IgD-negative memory B cell (primary cell): ENCODE measurements at regions not wholly inside any gene's neighbourhood (a gene's known extent, or its start where the extent isn't known, plus 50 kb on each side); places are given as distances from the start of the nearest gene placed in this dataset.

Source experiments
- H3K27ac Mint-ChIP-seq, 3 donors: one replicate each; pipeline ENCODE4 v1.8.0; 2020 to 2022; ENCODE audit warnings: mild to moderate bottlenecking in 3 of 3, mixed read lengths in 3 of 3, moderate library complexity in 1 of 3
- H3K27me3 Mint-ChIP-seq: one replicate; pipeline ENCODE4 v1.8.0; 2021; ENCODE audit warnings: mixed read lengths
- H3K36me3 Mint-ChIP-seq: one replicate; pipeline ENCODE4 v1.8.0; 2020; ENCODE audit warnings: mild to moderate bottlenecking, mixed read lengths
- H3K4me1 Mint-ChIP-seq, 3 donors: one replicate each; pipeline ENCODE4 v1.8.0; 2020 to 2022; ENCODE audit warnings: mixed read lengths in 3 of 3, mild to moderate bottlenecking in 1 of 3
- H3K4me3 Mint-ChIP-seq, 4 donors: one replicate each; pipeline ENCODE4 v1.8.0; 2020 to 2022; ENCODE audit warnings: mild to moderate bottlenecking in 4 of 4, mixed read lengths in 4 of 4, moderate library complexity in 3 of 4
- H3K9me3 Mint-ChIP-seq, 3 donors: one replicate each; pipeline ENCODE4 v1.8.0; 2020 to 2021; ENCODE audit warnings: mixed read lengths in 3 of 3, mild to moderate bottlenecking in 1 of 3

- no peaks in the 10 kb centered on the region for H3K4me1 Mint-ChIP-seq
- H3K27me3 Mint-ChIP-seq: no peaks in the 10 kb centered on the region
- H3K4me3 Mint-ChIP-seq: no peak overlapping the region
- H3K9me3 Mint-ChIP-seq: peaks cover 3 to 8% (median 4%) of the 10 kb centered on the region in 3 donors
- H3K27ac Mint-ChIP-seq: no peak overlapping the region
- H3K36me3 Mint-ChIP-seq: no peaks in the 10 kb centered on the region
Observed at GRCh38 chr6:165229216-165229615, 80.2 kb downstream of the C6orf118 start.

GRCh38 chr6:165227644-165228329, 81.6 kb downstream of the C6orf118 start:
- Mint-ChIP-seq H3K9me3 (peaks cover 3 to 8% (median 4%) of the 10 kb centered on the region in 3 donors), H3K4me1 (no peaks in the 10 kb centered on the region), H3K36me3 (no peaks in the 10 kb centered on the region)

GRCh38 chr6:165223736-165224135, 85.7 kb downstream of the C6orf118 start:
- Mint-ChIP-seq H3K27me3 (no peaks in the 10 kb centered on the region), H3K4me1 (no peaks in the 10 kb centered on the region), H3K4me3 (no peak overlapping the region), H3K27ac (no peak overlapping the region), H3K9me3 (peaks cover 2 to 11% (median 9%) of the 10 kb centered on the region in 3 donors), H3K36me3 (no peaks in the 10 kb centered on the region)

More at GRCh38 chr6:165227644-165228329, 81.6 kb downstream of the C6orf118 start:
- no peak overlapping the region for H3K4me3 Mint-ChIP-seq
- no peak overlapping the region for H3K27ac Mint-ChIP-seq
- no peaks in the 10 kb centered on the region for H3K27me3 Mint-ChIP-seq

- H3K4me3 Mint-ChIP-seq: no peak overlapping the region
- H3K27me3 Mint-ChIP-seq: no peaks in the 10 kb centered on the region
- no peak overlapping the region for H3K27ac Mint-ChIP-seq
- no peaks in the 10 kb centered on the region for H3K36me3 Mint-ChIP-seq
- H3K4me1 Mint-ChIP-seq: no peaks in the 10 kb centered on the region
- H3K9me3 Mint-ChIP-seq: peaks cover 2 to 11% (median 9%) of the 10 kb centered on the region in 3 donors
Observed at GRCh38 chr6:165223101-165223500, 86.3 kb downstream of the C6orf118 start.

- H3K4me1 Mint-ChIP-seq: no peaks in the 10 kb centered on the region
- H3K27me3 Mint-ChIP-seq: no peaks in the 10 kb centered on the region
- H3K27ac Mint-ChIP-seq: no peak overlapping the region
- peaks cover 2 to 11% (median 10%) of the 10 kb centered on the region in 3 donors for H3K9me3 Mint-ChIP-seq
- H3K4me3 Mint-ChIP-seq: no peak overlapping the region
- no peaks in the 10 kb centered on the region for H3K36me3 Mint-ChIP-seq
Observed at GRCh38 chr6:165222315-165223025, 86.9 kb downstream of the C6orf118 start.

GRCh38 chr6:165220045-165220444, 89.4 kb downstream of the C6orf118 start:
- H3K27me3 Mint-ChIP-seq: no peaks in the 10 kb centered on the region

GRCh38 chr6:165219629-165220028, 89.8 kb downstream of the C6orf118 start:
- H3K36me3 Mint-ChIP-seq: no peaks in the 10 kb centered on the region
- peaks cover 2 to 12% (median 9%) of the 10 kb centered on the region in 3 donors for H3K9me3 Mint-ChIP-seq
- H3K27me3 Mint-ChIP-seq: no peaks in the 10 kb centered on the region
- H3K27ac Mint-ChIP-seq: no peak overlapping the region
- no peaks in the 10 kb centered on the region for H3K4me1 Mint-ChIP-seq
- H3K4me3 Mint-ChIP-seq: no peak overlapping the region

More at GRCh38 chr6:165220045-165220444, 89.4 kb downstream of the C6orf118 start:
- Mint-ChIP-seq H3K4me3 (no peak overlapping the region), H3K36me3 (no peaks in the 10 kb centered on the region), H3K27ac (no peak overlapping the region), H3K4me1 (no peaks in the 10 kb centered on the region), H3K9me3 (peaks cover under 1 to 12% (median 9%) of the 10 kb centered on the region in 3 donors)

- no peaks in the 10 kb centered on the region for H3K27me3 Mint-ChIP-seq
- peaks cover 2 to 12% (median 9%) of the 10 kb centered on the region in 3 donors for H3K9me3 Mint-ChIP-seq
- no peaks in the 10 kb centered on the region for H3K4me1 Mint-ChIP-seq
- H3K4me3 Mint-ChIP-seq: no peak overlapping the region
- no peaks in the 10 kb centered on the region for H3K36me3 Mint-ChIP-seq
- no peak overlapping the region for H3K27ac Mint-ChIP-seq
Observed at GRCh38 chr6:165218829-165219228, 90.6 kb downstream of the C6orf118 start.

GRCh38 chr6:165206798-165207197, 102.6 kb downstream of the C6orf118 start:
- Mint-ChIP-seq H3K27me3 (no peaks in the 10 kb centered on the region), H3K36me3 (no peaks in the 10 kb centered on the region), H3K27ac (no peak overlapping the region), H3K4me1 (no peaks in the 10 kb centered on the region), H3K4me3 (no peak overlapping the region), H3K9me3 (peaks cover 1 to 9% (median 8%) of the 10 kb centered on the region in 3 donors)

- no peak overlapping the region for H3K27ac Mint-ChIP-seq
- no peaks in the 10 kb centered on the region for H3K36me3 Mint-ChIP-seq
- peaks cover 1 to 8% (median 5%) of the 10 kb centered on the region in 3 donors for H3K9me3 Mint-ChIP-seq
- no peak overlapping the region for H3K4me3 Mint-ChIP-seq
- no peaks in the 10 kb centered on the region for H3K27me3 Mint-ChIP-seq
- H3K4me1 Mint-ChIP-seq: no peaks in the 10 kb centered on the region
Observed at GRCh38 chr6:165205632-165206031, 103.8 kb downstream of the C6orf118 start.

- Mint-ChIP-seq H3K9me3 (peaks cover 1 to 8% (median 2%) of the 10 kb centered on the region in 3 donors), H3K4me3 (no peak overlapping the region), H3K4me1 (no peaks in the 10 kb centered on the region), H3K27ac (no peak overlapping the region), H3K36me3 (no peaks in the 10 kb centered on the region), H3K27me3 (no peaks in the 10 kb centered on the region)
Observed at GRCh38 chr6:165204807-165205545, 104.4 kb downstream of the C6orf118 start.

- no peaks in the 10 kb centered on the region for H3K27me3 Mint-ChIP-seq
- no peaks in the 10 kb centered on the region for H3K4me1 Mint-ChIP-seq
- no peak overlapping the region for H3K4me3 Mint-ChIP-seq
- no peak overlapping the region for H3K27ac Mint-ChIP-seq
- peaks cover 0 to 4% (median 0%) of the 10 kb centered on the region in 3 donors for H3K9me3 Mint-ChIP-seq
- no peaks in the 10 kb centered on the region for H3K36me3 Mint-ChIP-seq
Observed at GRCh38 chr6:165200178-165200577, 109.2 kb downstream of the C6orf118 start.

GRCh38 chr6:165191461-165191860, 117.9 kb downstream of the C6orf118 start:
- no peak overlapping the region for H3K27ac Mint-ChIP-seq
- no peaks in the 10 kb centered on the region for H3K36me3 Mint-ChIP-seq
- H3K4me3 Mint-ChIP-seq: no peak overlapping the region
- H3K27me3 Mint-ChIP-seq: no peaks in the 10 kb centered on the region
- peaks cover 0 to 1% (median 0%) of the 10 kb centered on the region in 3 donors for H3K4me1 Mint-ChIP-seq
- peaks cover 1 to 4% (median 3%) of the 10 kb centered on the region in 3 donors for H3K9me3 Mint-ChIP-seq

GRCh38 chr6:165186441-165187205, 122.8 kb downstream of the C6orf118 start:
- Mint-ChIP-seq H3K4me1 (peaks cover 0 to 1% (median 0%) of the 10 kb centered on the region in 3 donors), H3K9me3 (peaks cover 3 to 11% (median 4%) of the 10 kb centered on the region in 3 donors), H3K36me3 (no peaks in the 10 kb centered on the region), H3K27ac (no peak overlapping the region), H3K27me3 (no peaks in the 10 kb centered on the region), H3K4me3 (no peak overlapping the region)
